Gastrocnemius medialis (tissue), 4 donors: ENCODE measurements at regions not wholly inside any gene's neighbourhood (a gene's known extent, or its start where the extent isn't known, plus 50 kb on each side); places are given as distances from the start of the nearest gene placed in this dataset.

ENCODE experiments used
- CTCF ChIP-seq, 5 experiments: fragments of 450-650 bp in 3 of 5; fragments of 200-600 bp in 2 of 5; sonication (generic) in 2 of 5; IDR thresholded peaks in 4 of 5; conservative IDR thresholded peaks in 1 of 5; 1 replicate in 4 of 5; 2 replicates in 1 of 5; pipeline ENCODE4 v1.5.1; 2016 to 2019; ENCODE audit warnings: antibody characterized with exemption in 5 of 5, mild to moderate bottlenecking in 3 of 5, moderate library complexity in 3 of 5
- POLR2A ChIP-seq, 2 donors: fragments of 450-650 bp; IDR thresholded peaks; one replicate each; pipeline ENCODE4 v1.6.1; 2017; ENCODE audit warnings: antibody characterized with exemption in 2 of 2, mild to moderate bottlenecking in 2 of 2, moderate library complexity in 2 of 2

- TF ChIP-seq CTCF (IDR thresholded peaks at IDR 0.05 in 4 of 5, conservative IDR thresholded peaks at IDR 0.05 in 1 of 5) (no peak), POLR2A (IDR thresholded peaks at IDR 0.05) (no peak)
These were observed 1170.9 kb downstream of the SORCS1 start for GRCh38 chr10:105993609-105994008.
